Lower leg skin (tissue), 3 donors: ENCODE measurements at regions not wholly inside any gene's neighbourhood (a gene's known extent, or its start where the extent isn't known, plus 50 kb on each side); places are given as distances from the start of the nearest gene placed in this dataset.

Experiments used
- POLR2A ChIP-seq, 2 donors: fragments of 450-650 bp; IDR thresholded peaks; one replicate each; pipeline ENCODE4 v1.6.1; 2016 to 2017; ENCODE audit warnings: antibody characterized with exemption in 2 of 2, mild to moderate bottlenecking in 1 of 2, moderate library complexity in 1 of 2
- TF ChIP-seq, protein P1 (sequence below), 3 donors: fragments of 450-650 bp; IDR thresholded peaks; one replicate each; pipeline ENCODE4 v1.5.1; 2016; ENCODE audit warnings: antibody characterized with exemption in 3 of 3, mild to moderate bottlenecking in 3 of 3, moderate library complexity in 2 of 3

DNA sequence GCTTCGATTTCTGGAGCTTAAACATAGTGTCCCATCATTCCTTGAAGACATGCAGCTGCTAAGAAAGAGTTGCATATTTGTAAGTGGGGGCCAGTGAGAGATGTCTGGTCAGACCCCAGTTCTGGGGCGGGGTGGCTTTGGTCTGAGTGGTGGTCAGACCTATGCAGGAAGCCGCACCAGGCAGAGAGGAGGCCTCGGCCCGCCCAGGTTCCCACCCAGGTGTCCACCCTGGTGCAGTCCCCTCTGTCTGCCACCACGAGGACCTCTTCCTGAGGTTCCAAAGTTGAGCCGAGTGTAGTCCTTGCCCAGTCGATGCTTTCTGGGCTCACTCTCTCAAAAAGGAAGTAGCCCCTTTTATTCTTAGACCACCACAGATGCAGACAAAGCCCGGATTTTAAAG, 122.6 kb upstream of the DLG1 start:
- TF ChIP-seq, protein P1, sequence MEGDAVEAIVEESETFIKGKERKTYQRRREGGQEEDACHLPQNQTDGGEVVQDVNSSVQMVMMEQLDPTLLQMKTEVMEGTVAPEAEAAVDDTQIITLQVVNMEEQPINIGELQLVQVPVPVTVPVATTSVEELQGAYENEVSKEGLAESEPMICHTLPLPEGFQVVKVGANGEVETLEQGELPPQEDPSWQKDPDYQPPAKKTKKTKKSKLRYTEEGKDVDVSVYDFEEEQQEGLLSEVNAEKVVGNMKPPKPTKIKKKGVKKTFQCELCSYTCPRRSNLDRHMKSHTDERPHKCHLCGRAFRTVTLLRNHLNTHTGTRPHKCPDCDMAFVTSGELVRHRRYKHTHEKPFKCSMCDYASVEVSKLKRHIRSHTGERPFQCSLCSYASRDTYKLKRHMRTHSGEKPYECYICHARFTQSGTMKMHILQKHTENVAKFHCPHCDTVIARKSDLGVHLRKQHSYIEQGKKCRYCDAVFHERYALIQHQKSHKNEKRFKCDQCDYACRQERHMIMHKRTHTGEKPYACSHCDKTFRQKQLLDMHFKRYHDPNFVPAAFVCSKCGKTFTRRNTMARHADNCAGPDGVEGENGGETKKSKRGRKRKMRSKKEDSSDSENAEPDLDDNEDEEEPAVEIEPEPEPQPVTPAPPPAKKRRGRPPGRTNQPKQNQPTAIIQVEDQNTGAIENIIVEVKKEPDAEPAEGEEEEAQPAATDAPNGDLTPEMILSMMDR (IDR thresholded peaks at IDR 0.05), result no peak
- TF ChIP-seq POLR2A (IDR thresholded peaks at IDR 0.05), result no peak
